HG03039 (cell line): ENCODE measurements at regions not wholly inside any gene's neighbourhood (a gene's known extent, or its start where the extent isn't known, plus 50 kb on each side); places are given as distances from the start of the nearest gene placed in this dataset.

Experiments used
- ATAC-seq: cut with Tn5 transposase; IDR thresholded peaks from one replicate; pipeline ENCODE4 v1.9.1; 2021; ENCODE audit warnings: mild to moderate bottlenecking, moderate library complexity; ENCODE audit not compliant: unreplicated experiment

- ATAC-seq: no peak
These were observed 70.9 kb upstream of the HAAO start for GRCh38 chr2:42863320-42863719.

- no peak for ATAC-seq
These were observed 70.3 kb upstream of the HAAO start for GRCh38 chr2:42862669-42863185.

GRCh38 chr2:42861321-42861720, 68.9 kb upstream of the HAAO start:
- ATAC-seq: no peak

DNA sequence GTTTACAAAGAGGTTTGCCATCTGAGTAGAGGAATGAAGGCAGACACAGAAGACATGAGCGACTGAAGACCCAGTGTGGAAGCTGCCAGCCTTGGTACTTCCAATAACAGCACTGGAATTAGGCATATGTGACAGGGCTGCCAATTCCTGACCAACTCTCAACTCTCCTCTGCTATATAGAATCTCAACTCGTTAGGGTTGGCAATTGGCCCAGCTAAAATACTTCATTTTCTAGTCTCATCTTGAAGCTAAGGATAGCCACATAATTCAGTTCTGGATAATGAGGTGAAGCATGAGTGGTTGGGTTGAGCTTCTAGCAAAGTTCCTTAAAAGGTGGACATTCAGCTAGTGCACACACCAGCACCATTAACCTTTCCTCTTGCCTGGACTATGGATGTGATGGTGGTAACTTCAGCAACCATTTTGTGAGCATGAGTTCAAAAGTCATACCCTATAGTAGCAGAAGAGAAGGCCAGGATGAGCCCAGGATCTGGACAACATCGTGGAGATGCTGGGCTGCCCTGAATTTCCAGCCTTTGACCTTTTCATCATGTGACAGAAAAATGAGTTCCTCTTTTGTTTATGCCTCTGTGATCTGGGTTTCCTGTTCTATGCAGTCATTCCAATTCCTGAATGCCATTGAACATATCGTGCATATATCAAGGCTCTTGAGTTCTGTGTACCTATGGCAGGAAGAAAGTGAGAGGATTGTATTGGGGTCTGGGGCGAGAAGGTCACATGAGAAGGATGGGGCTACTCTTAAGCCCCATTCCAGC, 68.1 kb upstream of the HAAO start:
- no peak for ATAC-seq

DNA sequence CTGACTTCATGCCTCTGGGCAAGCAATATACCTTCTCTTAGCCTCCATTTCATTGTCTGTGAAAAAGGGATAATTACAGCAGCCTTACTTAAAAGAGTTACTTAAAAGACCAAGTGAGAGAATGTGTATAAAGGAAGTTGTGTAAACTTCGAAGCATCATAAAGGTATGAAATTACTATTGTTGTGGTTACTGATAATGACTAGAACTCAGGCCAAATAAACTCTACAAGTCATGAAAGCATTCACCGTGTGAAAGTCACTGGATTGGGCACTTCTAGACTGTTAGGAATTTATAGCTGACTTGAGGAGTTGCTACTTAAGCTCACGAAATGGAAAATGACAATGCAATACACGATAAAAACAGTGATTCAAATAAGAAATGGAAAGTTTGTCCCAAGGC, 67.4 kb upstream of the HAAO start:
- ATAC-seq: no peak

- ATAC-seq: no peak
These were observed 66.7 kb upstream of the HAAO start for GRCh38 chr2:42859006-42859552.

- no peak for ATAC-seq
These were observed 66.0 kb upstream of the HAAO start for GRCh38 chr2:42858140-42859005.

DNA sequence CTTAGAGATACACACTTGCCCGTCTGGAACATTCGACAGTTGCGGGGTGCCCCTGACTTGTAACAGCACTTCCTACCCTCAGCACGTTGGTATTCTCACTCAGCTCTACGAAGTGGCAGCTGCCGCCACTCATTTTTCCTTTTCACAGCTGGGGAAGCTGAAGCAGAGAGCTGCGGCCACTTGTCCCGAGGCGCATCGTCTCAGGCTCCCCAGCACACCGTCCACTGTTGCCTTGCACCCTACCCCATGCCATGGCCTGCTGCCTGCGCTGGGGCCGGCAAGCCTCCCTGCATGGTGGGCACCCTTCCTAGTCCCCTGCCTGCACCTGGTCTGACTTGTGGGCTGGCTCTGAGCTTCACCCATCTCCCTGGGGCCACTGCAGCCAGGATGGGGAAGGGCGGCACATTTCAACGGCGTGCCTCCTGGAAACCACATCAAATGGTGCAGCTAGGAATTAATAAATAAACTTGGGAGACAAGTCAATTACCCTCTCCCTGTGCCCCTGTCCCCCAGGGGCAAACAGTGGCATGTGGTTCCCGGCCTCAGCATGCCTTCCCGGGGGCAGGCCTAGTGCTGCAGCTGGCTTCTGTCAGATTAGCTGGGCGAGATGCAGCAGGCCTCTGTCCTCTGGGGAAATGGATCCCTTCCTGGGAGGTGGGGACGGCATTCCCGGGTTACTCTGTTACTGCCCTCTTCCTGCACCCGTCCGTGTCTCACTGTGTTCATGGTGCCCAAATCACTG, 64.7 kb upstream of the HAAO start:
- no peak for ATAC-seq

GRCh38 chr2:42856106-42856860, 63.9 kb upstream of the HAAO start:
- ATAC-seq: no peak

DNA sequence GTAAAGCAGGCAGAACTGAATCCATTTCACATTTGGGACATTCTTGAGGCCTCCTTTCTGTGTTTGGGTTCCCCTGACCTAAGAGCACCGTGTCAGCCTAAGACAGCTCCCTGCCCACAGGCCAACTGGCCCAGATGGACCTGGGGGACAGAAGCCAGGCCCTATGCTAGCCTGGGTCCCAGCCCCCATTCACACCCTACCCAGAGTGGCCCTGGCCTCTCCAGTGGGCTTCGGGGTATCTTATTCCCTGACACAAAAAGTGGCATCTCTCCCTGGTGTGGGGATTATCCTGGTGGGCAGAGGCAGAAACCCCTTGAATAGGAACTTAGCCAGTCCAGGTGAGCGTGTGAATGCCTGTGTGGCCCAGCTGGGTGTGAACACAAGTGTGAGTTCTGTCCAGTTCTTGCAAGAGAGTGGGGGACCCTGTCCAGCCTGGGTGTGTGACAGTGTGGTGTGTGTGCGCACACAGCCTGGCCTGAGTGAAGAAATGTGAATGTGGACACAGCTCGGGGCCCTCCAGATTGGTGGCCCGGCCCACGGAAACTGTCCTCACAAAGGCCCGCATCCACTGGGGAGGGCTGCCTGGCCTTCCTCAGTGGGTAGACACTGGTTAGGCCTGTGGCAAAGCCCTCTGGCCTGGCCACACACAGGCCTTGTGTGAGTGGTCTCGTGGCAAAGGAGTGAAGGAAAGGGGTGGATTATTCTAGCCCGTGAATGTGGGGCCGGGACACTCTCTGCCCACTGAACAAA, 63.0 kb upstream of the HAAO start:
- ATAC-seq: no peak

DNA sequence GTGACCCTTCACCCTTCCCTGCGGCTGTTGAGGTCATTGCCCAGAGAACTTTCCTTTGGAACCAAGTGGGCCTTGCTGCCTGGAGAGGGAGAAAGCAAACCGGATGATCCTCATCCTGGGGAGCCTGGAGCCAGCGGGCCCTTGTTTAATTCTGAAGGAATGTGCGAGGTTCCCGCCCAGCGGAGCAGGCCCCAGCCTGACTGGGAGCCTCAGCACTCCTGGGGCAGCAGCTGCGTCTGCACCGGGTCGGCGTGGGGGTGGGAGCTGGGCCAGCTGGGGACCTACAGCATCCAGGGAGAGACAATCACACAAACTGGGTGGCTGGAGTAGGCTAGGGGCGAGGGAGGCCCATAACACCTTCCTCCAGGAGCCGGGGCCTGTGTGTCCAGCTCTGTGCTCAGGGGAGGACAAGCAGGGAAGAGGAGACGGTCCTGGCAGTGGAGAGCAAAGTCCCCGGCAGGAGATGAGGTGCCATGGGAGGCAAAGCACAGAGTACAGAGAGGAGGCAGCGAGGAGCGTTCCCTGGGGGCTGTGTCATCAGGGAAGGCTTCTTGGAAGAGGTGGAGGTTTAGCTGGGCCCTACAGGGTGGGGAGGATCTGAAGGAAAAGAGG, 61.9 kb upstream of the HAAO start:
- no peak for ATAC-seq

- ATAC-seq: no peak
These were observed 61.3 kb upstream of the HAAO start for GRCh38 chr2:42853549-42854206.

DNA sequence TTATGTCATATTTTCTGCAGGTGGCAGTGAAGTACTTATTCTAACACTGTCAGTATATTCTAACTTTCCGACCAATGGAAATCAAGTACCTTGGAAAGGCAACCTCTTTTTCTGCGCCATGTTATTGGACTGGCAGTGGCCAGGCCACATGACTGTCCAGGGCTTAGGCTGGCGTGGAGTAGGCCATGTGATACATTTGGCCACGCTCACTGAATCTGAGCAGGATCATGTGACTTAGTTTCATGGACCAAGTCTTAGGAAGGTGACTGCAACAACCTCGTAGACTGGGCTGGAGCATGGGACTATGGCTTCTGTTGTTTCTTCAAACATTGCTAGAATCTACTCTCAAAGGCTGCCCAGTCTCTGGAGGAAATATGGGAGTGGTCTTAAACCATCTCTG, 60.4 kb upstream of the HAAO start:
- no peak for ATAC-seq

GRCh38 chr2:42851740-42852250, 59.4 kb upstream of the HAAO start:
- no peak for ATAC-seq

DNA sequence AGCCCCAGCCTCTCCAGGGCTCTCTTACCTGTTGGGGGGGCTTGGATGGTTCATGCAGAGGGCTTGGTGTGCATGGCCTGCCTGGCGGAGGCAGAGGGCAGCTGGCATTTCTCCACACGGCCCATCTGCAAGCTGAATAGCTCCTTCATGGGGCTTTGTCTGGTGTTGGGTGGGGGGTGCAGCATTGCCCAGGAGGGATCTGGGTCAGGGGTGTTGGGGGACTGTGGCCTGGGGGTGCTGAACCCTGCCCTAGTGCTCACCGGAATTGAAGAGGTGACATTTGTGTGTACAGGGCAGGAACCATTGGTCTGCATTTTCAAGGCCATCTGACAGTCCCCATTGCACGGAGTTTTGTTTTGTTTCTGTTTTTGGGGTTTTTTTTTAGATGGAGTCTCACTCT, 58.8 kb upstream of the HAAO start:
- ATAC-seq: no peak

DNA sequence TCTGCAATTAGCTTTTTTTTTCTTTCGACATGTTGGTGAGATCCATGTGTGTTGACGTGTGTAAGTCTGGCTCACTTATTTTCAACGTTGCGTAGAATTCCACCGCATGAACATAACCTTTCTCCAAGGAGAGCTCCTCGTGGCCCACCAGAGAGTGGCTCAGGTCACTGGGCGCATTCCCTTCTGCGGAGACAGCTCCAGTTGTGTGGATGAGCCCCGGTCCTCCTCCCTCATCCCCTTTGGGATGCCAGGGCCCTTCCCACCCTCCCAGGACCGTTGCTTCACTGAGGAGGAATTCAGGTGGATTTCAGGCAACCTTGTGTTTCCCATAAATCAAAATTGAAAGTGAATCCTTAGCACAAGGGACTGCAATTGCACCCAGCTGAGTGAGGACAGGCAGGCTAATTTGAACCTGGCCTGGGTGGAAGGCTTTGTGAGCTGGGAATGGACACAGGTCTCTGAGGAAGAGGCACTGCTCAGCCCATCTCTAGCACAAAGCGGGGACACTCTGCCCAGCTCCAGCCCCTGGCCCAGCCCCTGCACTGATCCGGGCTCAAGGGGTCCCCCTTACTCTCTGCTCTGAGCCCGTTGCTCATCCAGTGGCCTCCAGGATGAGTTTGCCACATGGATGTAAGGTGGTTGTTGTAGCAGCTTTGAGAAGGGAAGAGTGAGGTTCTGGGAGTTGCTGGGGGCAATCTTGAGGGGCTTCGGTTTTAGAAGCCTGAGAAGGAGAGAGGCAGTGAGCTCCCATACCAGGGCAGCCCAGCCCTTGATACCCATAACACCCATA, 57.8 kb upstream of the HAAO start:
- ATAC-seq: no peak

DNA sequence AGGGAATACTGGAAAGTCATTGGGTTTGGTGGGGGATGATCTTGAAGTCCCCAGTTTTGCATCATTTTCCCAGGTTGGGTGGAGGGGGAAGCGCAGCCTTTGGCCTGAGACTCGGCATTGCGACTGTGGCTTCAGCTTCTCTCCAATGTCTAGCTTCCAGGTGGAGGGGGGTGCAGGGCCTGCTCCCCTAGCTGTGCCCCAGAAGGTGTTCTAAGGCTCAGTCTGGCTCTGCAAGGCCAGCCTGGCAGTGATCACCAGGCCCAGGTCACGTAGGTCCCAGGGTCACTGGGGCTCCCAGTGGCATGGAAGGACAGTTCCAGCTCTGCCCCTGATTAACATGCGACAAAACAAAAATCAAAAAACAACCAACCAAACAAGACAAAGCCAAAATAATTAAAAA, 56.9 kb upstream of the HAAO start:
- no peak for ATAC-seq
